K562 (cell line): ENCODE measurements at regions not wholly inside any gene's neighbourhood (a gene's known extent, or its start where the extent isn't known, plus 50 kb on each side); places are given as distances from the start of the nearest gene placed in this dataset.

Source experiments
- ATAC-seq: fragments of 200-7000 bp; cut with Tn5 transposase; 3 replicates; pipeline ENCODE4 v1.9.1; 2020; ENCODE audit warnings: moderate library complexity
- BruUV-seq: library from RNA; stranded (reverse); fragments of 400-500 nt; replicated peaks from 2 replicates; lab custom pipeline; 2021; lab: Mats Ljungman, UMichigan
- CTCF ChIA-PET: fragments of 300-600 bp; formaldehyde crosslinking; extraction: SDS; loops from one replicate; lab custom pipeline; 2021; ENCODE audit warnings: low intra/inter-chr PET ratio; lab: Yijun Ruan, JAX
- POLR2A ChIA-PET: fragments of 300-600, 350-650 bp; sonication (Branson Sonifier 250); formaldehyde crosslinking; extraction: SDS; loops from one replicate; lab custom pipeline; 2021; ENCODE audit warnings: antibody characterized with exemption, inconsistent platforms; lab: Yijun Ruan, JAX
- DNase-seq, 4 experiments: peaks; one replicate each; pipeline versions ENCODE4 v3.0.0 to v3.0.0-alpha.2; 2011 to 2018; ENCODE audit warnings: low spot score in 3 of 4, mixed read lengths in 3 of 4; ENCODE audit errors: extremely low read depth in 1 of 4
- FAIRE-seq: peaks from 2 replicates; lab custom pipeline; 2011; peaks lifted over from hg19 to GRCh38; lab: Jason Lieb, UNC
- H2AFZ ChIP-seq: 2 replicates; pipeline ENCODE4 v1.6.0; 2011; ENCODE audit warnings: low read depth, low read length, control low read depth, inconsistent platforms
- H3K27ac ChIP-seq: fragments of 200-600 bp; 3 replicates; pipeline ENCODE4 v1.8.0; 2011; ENCODE audit warnings: low read depth, mild to moderate bottlenecking, control low read depth, inconsistent platforms, low read length, moderate library complexity, mixed read lengths; ENCODE audit errors: extremely low read depth
- H3K27me3 ChIP-seq, 2 experiments: fragments of 300-600 bp in 1 of 2; 2 replicates in 1 of 2; 3 replicates in 1 of 2; pipeline versions ENCODE4 v1.6.0 to v1.8.0; 2011; ENCODE audit warnings: inconsistent platforms in 2 of 2, low read length in 2 of 2, mild to moderate bottlenecking in 1 of 2, mixed read lengths in 1 of 2, moderate library complexity in 1 of 2; ENCODE audit not compliant: control insufficient read depth in 2 of 2, insufficient read depth in 2 of 2
- H3K36me3 ChIP-seq: fragments of 300-600 bp; 3 replicates; pipeline ENCODE4 v1.8.0; 2011; ENCODE audit warnings: mild to moderate bottlenecking, low read length, inconsistent platforms; ENCODE audit not compliant: control insufficient read depth, insufficient read depth
- H3K4me1 ChIP-seq, 2 experiments: fragments of 200-600 bp in 1 of 2; replicated peaks in 1 of 2; 2 replicates in 1 of 2; 3 replicates in 1 of 2; pipeline versions ENCODE4 v1.5.1 to v1.8.0; 2011; ENCODE audit warnings: inconsistent platforms in 2 of 2, low read length in 2 of 2, mild to moderate bottlenecking in 1 of 2, mixed read lengths in 1 of 2, moderate library complexity in 1 of 2; ENCODE audit not compliant: control insufficient read depth in 2 of 2, insufficient read depth in 2 of 2
- H3K4me2 ChIP-seq: 2 replicates; pipeline ENCODE4 v1.6.1; 2011; ENCODE audit warnings: low read length, control low read depth, inconsistent platforms, mixed read lengths; ENCODE audit not compliant: insufficient read depth
- H3K4me3 ChIP-seq: fragments of 200-600 bp; sonication (generic), shearing (Covaris generic); 2 replicates; pipeline ENCODE4 v1.5.1; 2016; ENCODE audit warnings: control low read depth, inconsistent platforms
- H3K79me2 ChIP-seq: fragments of 200-600 bp; 3 replicates; pipeline ENCODE4 v1.8.0; 2011; ENCODE audit warnings: low read length, inconsistent platforms; ENCODE audit not compliant: control insufficient read depth, insufficient read depth
- H3K9ac ChIP-seq, 2 experiments: 2 replicates each; pipeline versions ENCODE4 v1.6.0 to v1.6.1; 2011; ENCODE audit warnings: low read depth in 2 of 2, low read length in 2 of 2, control low read depth in 1 of 2, inconsistent platforms in 1 of 2, mild to moderate bottlenecking in 1 of 2, mixed read lengths in 1 of 2; ENCODE audit not compliant: insufficient read depth in 1 of 2
- H3K9me1 ChIP-seq: one replicate; pipeline ENCODE4 v1.6.0; 2011; ENCODE audit warnings: inconsistent platforms, mild to moderate bottlenecking, low read length, moderate library complexity; ENCODE audit not compliant: control insufficient read depth, insufficient read depth
- H3K9me3 ChIP-seq: replicated peaks from 2 replicates; pipeline ENCODE4 v1.5.1; 2011; ENCODE audit warnings: low read depth, low read length, inconsistent platforms; ENCODE audit not compliant: control insufficient read depth, insufficient read depth
- H4K20me1 ChIP-seq: replicated peaks from 2 replicates; pipeline ENCODE4 v1.6.1; 2011; ENCODE audit warnings: low read length, inconsistent platforms, mixed read lengths; ENCODE audit not compliant: control insufficient read depth, insufficient read depth
- CUX1 ChIP-seq: fragments of 200-800 bp; sonication (Bioruptor generic); IDR thresholded peaks from 2 replicates; pipeline ENCODE4 v1.6.1; 2016; ENCODE audit warnings: missing genetic modification characterization, missing compliant biosample characterization
- HDAC3 ChIP-seq: fragments of 450-650 bp; IDR thresholded peaks from 2 replicates; pipeline ENCODE4 v1.6.1; 2018; ENCODE audit warnings: borderline replicate concordance, mild to moderate bottlenecking, moderate library complexity; ENCODE audit not compliant: partially characterized antibody
- RHOXF2B ChIP-seq: fragments of 250-450 bp; sonication (Bioruptor Pico); conservative IDR thresholded peaks from 2 replicates; pipeline ENCODE4 v1.5.1; 2021
- SMAD3 ChIP-seq: fragments of 450-650 bp; formaldehyde crosslinking; conservative IDR thresholded peaks from 2 replicates; pipeline ENCODE4 v1.4.0; 2020; ENCODE audit warnings: mild to moderate bottlenecking
- SMARCB1 ChIP-seq: IDR thresholded peaks from 2 replicates; pipeline ENCODE4 v1.6.1; 2011; ENCODE audit warnings: improper control_type of control experiment, low read depth; ENCODE audit not compliant: insufficient read length
- ZNF3 ChIP-seq: fragments of 250-450 bp; sonication (Bioruptor Pico); IDR thresholded peaks from 2 replicates; pipeline ENCODE4 v1.5.0; 2021; ENCODE audit warnings: mild to moderate bottlenecking, moderate library complexity
- ZNF316 ChIP-seq: fragments of 450-650 bp; IDR thresholded peaks from 2 replicates; pipeline ENCODE4 v1.6.1; 2016
- WGBS: fragments of 100-300 bp; shearing (Covaris generic); methylation state at CpG from one replicate; pipeline ENCODE4 v1.1.6; 2016; ENCODE audit warnings: low coverage, mixed read lengths; ENCODE audit not compliant: insufficient coverage; ENCODE audit errors: missing lambda C conversion rate; 5-methylcytosine and 5-hydroxymethylcytosine counted together
- in situ Hi-C: fragments of 300-500 bp; cut with MboI; formaldehyde crosslinking; loops from 4 replicates; pipeline ENCODE4 v1.15.0; 2018; ENCODE audit warnings: inconsistent platforms, mixed read lengths
- intact Hi-C: fragments of 100-400 bp; cut with micrococcal nuclease; formaldehyde crosslinking; loops from 2 replicates; pipeline ENCODE4 v1.14.2; 2022

GRCh38 chr2:138440759-138441158, 60.8 kb upstream of the SPOPL start:
- no peak overlapping the region for H2AFZ ChIP-seq
- H4K20me1 ChIP-seq = no peaks in the 10 kb centered on the region
- intact Hi-C loops (no loop called here), in situ Hi-C loops (no loop called here)
- no peak for ATAC-seq
- ChIA-PET POLR2A (interaction anchor here (0.5 kb wide), 1 partner anchor 360 kb away, joined by 4 read pairs; no protein-coding TSS in a partner anchor), CTCF (no interaction called here)
- no peaks in the 10 kb centered on the region for H3K4me1 ChIP-seq
- H3K9me3 ChIP-seq = no peaks in the 10 kb centered on the region
- H3K36me3 ChIP-seq = no peaks in the 10 kb centered on the region
- TF ChIP-seq SMARCB1 (no peak), SMAD3 (CRISPR knock-in tag) (no peak), CUX1 (no peak), ZNF316 (no peak), RHOXF2B (CRISPR knock-in tag) (no peak), ZNF3 (CRISPR knock-in tag) (no peak), HDAC3 (no peak)
- H3K79me2 ChIP-seq = no peaks in the 10 kb centered on the region
- BruUV-seq = no TSS peak
- WGBS = 15% methylated on average over 1 of the region's 1 CpG
- no peak overlapping the region for H3K9ac ChIP-seq
- no peak for DNase-seq
- H3K27ac ChIP-seq = no peak overlapping the region
- H3K4me2 ChIP-seq = no peak overlapping the region
- no peak overlapping the region for H3K4me3 ChIP-seq
- H3K9me1 ChIP-seq = no peaks in the 10 kb centered on the region
- no peaks in the 10 kb centered on the region for H3K27me3 ChIP-seq
- no peak for FAIRE-seq
